GM13976 (cell line): ENCODE measurements at regions not wholly inside any gene's neighbourhood (a gene's known extent, or its start where the extent isn't known, plus 50 kb on each side); places are given as distances from the start of the nearest gene placed in this dataset.

Experiments used
- DNase-seq: peaks from one replicate; pipeline ENCODE4 v3.0.0; 2012; ENCODE audit warnings: low spot score
- in situ Hi-C: fragments of 300-500 bp; cut with MboI; formaldehyde crosslinking; loops from one replicate; pipeline ENCODE4 v1.12.0; 2022; ENCODE audit warnings: low sequenced_read_pairs, mixed read lengths, inconsistent platforms; ENCODE audit not compliant: unreplicated experiment
- TF ChIP-seq, protein P1 (sequence below): IDR thresholded peaks from 2 replicates; pipeline ENCODE4 v1.5.1; 2012; ENCODE audit warnings: borderline replicate concordance, mild to moderate bottlenecking; ENCODE audit not compliant: insufficient read depth; ENCODE audit errors: extremely low read depth, missing control alignments, control extremely low read depth

DNA sequence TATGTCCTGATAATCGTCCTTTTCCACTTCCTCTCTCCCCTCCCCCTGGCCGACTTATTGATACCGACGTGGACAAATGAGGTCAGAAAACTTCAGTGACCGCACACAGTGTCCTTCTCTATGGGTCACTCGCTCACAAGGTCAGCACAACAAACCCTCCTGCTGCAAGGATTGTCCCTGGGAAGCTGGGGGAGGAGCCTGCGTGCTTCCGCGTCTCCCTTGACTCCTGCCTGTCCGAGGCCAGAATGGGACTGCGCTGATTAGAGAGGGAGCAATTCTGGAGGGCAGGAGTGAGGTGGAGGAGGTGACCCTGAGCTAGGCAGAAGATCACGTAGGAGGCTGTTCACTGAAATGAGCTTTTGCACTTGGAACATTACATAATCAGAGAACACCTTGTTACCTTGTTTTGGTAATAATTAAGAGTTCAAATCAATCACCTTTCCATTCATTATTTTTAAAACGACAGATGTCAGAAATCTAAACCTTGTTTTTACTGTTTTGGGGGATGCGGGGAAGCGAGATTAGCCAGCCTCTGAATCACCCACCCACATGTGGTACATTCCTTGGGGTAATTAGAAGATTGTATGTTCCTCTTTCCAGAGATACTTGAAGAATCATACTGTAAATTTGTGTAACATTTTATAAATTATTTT is 70.6 kb downstream of the CTAGE1 start:
- in situ Hi-C loops: no loop called here
- TF ChIP-seq, protein P1, sequence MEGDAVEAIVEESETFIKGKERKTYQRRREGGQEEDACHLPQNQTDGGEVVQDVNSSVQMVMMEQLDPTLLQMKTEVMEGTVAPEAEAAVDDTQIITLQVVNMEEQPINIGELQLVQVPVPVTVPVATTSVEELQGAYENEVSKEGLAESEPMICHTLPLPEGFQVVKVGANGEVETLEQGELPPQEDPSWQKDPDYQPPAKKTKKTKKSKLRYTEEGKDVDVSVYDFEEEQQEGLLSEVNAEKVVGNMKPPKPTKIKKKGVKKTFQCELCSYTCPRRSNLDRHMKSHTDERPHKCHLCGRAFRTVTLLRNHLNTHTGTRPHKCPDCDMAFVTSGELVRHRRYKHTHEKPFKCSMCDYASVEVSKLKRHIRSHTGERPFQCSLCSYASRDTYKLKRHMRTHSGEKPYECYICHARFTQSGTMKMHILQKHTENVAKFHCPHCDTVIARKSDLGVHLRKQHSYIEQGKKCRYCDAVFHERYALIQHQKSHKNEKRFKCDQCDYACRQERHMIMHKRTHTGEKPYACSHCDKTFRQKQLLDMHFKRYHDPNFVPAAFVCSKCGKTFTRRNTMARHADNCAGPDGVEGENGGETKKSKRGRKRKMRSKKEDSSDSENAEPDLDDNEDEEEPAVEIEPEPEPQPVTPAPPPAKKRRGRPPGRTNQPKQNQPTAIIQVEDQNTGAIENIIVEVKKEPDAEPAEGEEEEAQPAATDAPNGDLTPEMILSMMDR: no peak
- DNase-seq: no peak

DNA sequence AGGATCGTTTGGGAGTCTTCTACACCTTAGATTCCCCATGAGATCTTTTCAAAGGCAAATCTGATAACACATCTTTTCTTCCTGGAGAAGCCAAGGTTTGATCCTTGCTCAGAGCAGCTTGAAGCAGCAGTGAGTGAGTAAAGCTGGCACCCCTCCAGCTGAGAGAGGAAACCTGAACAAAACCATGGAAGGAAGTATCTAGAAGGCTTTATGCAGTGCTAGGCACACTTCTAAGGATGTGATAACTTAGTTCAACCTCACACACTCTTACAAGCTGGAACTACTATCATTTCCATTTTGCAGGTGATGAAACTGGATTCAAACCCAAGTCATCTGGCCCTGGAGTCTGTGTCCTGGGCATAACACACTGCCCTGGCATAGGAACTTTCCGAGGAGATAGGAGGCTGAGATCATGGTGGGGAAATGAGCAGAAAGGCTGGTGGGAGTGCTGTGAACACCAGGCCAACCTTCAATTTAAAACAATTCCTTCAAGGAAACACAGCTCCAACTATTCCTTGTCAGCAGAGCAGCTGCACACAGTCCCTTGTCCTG is 71.2 kb downstream of the CTAGE1 start:
- no peak for DNase-seq
- TF ChIP-seq, protein P1: no peak
- in situ Hi-C loops: no loop called here

DNA sequence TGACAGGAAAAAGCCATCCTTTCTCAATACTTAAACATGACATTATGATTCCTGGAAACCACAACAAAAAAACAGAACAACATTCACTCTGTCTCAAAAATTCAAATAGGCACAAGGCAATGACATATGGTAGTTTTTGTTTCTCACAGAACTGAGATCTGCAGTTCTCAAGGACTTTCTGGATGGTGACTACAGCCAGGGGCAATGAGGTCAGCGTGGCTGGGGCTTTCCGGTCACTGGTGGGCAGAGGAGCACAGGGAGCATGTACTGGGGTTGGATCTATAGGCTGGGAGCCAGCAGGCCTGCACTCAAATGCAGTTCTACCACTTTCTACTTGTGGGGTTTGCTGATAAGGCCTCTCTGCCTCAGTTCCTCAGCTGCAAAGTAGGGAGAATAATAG is 72.0 kb downstream of the CTAGE1 start:
- TF ChIP-seq, protein P1: no peak
- in situ Hi-C loops: no loop called here
- DNase-seq: no peak

- in situ Hi-C loops: no loop called here
- DNase-seq: no peak
- TF ChIP-seq, protein P1: no peak
These were observed 72.6 kb downstream of the CTAGE1 start for GRCh38 chr18:22344908-22345670.

DNA sequence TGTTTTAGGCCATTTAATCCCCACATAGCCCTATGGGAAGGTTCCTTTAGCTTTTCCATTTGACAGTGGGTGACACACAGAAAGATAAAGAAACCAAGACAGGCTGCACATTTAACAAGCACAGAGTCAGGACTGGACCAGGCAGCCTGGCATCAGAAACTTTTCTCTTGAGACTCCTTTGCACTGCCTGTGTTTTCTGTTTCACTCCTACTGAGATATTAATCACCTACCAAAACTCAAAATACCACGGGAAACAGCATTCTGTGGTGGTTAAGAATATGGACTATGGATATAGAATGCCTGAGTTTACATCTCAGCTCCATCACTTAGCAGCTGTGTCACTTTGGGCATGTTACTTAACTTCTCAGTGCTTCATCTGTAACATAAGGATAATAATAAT is 73.3 kb downstream of the CTAGE1 start:
- DNase-seq: no peak
- in situ Hi-C loops: no loop called here
- TF ChIP-seq, protein P1: no peak

GRCh38 chr18:22343613-22344012 is 74.1 kb downstream of the CTAGE1 start:
- in situ Hi-C loops: no loop called here
- TF ChIP-seq, protein P1: no peak
- no peak for DNase-seq
